Activated T-cell treated with anti-CD3 and anti-CD28 coated beads, Interleukin-2, amount 50 U/mL, for 4 hours (primary cell): ENCODE measurements at regions not wholly inside any gene's neighbourhood (a gene's known extent, or its start where the extent isn't known, plus 50 kb on each side); places are given as distances from the start of the nearest gene placed in this dataset.

ENCODE experiments used
- ATAC-seq, 2 donors: fragments of 200-7000 bp; cut with Tn5 transposase; one replicate each; pipeline ENCODE4 v1.10.0; 2021
- DNase-seq: peaks from one replicate; pipeline ENCODE4 v3.0.0-alpha.2; 2020
- H3K27me3 Mint-ChIP-seq: one replicate; pipeline ENCODE4 v1.8.0; 2021; ENCODE audit warnings: low read depth, mixed read lengths
- H3K36me3 Mint-ChIP-seq: one replicate; pipeline ENCODE4 v1.8.0; 2022; ENCODE audit warnings: mixed read lengths; ENCODE audit not compliant: insufficient read depth
- H3K4me1 Mint-ChIP-seq: one replicate; pipeline ENCODE4 v1.8.0; 2021; ENCODE audit warnings: low read depth, mixed read lengths
- H3K4me3 Mint-ChIP-seq: one replicate; pipeline ENCODE4 v1.8.0; 2021; ENCODE audit warnings: mild to moderate bottlenecking, moderate library complexity, mixed read lengths
- H3K9me3 Mint-ChIP-seq: one replicate; pipeline ENCODE4 v1.8.0; 2021; ENCODE audit warnings: mixed read lengths

- no peak for ATAC-seq
- Mint-ChIP-seq H3K4me1 (no peaks in the 10 kb centered on the region), H3K27me3 (no peaks in the 10 kb centered on the region), H3K36me3 (no peaks in the 10 kb centered on the region), H3K4me3 (no peak overlapping the region), H3K9me3 (peaks cover 4% of the 10 kb centered on the region)
- no peak for DNase-seq
Measured at GRCh38 chr11:37076866-37077265, 478.8 kb upstream of the RAG2 start.

GRCh38 chr11:37072538-37073055 is 474.6 kb upstream of the RAG2 start:
- Mint-ChIP-seq H3K4me3 (no peak overlapping the region), H3K27me3 (no peaks in the 10 kb centered on the region), H3K4me1 (no peaks in the 10 kb centered on the region), H3K9me3 (peaks cover 9% of the 10 kb centered on the region), H3K36me3 (no peaks in the 10 kb centered on the region)
- DNase-seq (no peak), ATAC-seq (no peak)

- no peaks in the 10 kb centered on the region for H3K36me3 Mint-ChIP-seq
- no peak overlapping the region for H3K4me3 Mint-ChIP-seq
- no peak for DNase-seq
- no peaks in the 10 kb centered on the region for H3K4me1 Mint-ChIP-seq
- no peaks in the 10 kb centered on the region for H3K27me3 Mint-ChIP-seq
- ATAC-seq, result no peak
- H3K9me3 Mint-ChIP-seq, result no peaks in the 10 kb centered on the region
Measured at GRCh38 chr11:37050311-37050710, 452.3 kb upstream of the RAG2 start.

GRCh38 chr11:37040921-37041320 is 442.9 kb upstream of the RAG2 start:
- Mint-ChIP-seq H3K4me1 (no peaks in the 10 kb centered on the region), H3K36me3 (no peaks in the 10 kb centered on the region), H3K9me3 (peaks cover 5% of the 10 kb centered on the region), H3K4me3 (no peak overlapping the region), H3K27me3 (no peaks in the 10 kb centered on the region)
- DNase-seq, result no peak
- no peak for ATAC-seq

GRCh38 chr11:37038911-37039310 is 440.9 kb upstream of the RAG2 start:
- Mint-ChIP-seq H3K4me1 (no peaks in the 10 kb centered on the region), H3K36me3 (no peaks in the 10 kb centered on the region), H3K9me3 (peaks cover 8% of the 10 kb centered on the region), H3K27me3 (no peaks in the 10 kb centered on the region), H3K4me3 (no peak overlapping the region)
- ATAC-seq, result no peak
- no peak for DNase-seq

- DNase-seq (no peak), ATAC-seq (no peak)
- no peak overlapping the region for H3K4me3 Mint-ChIP-seq
- H3K9me3 Mint-ChIP-seq, result peaks cover 5% of the 10 kb centered on the region
- H3K36me3 Mint-ChIP-seq, result no peaks in the 10 kb centered on the region
- no peaks in the 10 kb centered on the region for H3K27me3 Mint-ChIP-seq
- H3K4me1 Mint-ChIP-seq, result no peaks in the 10 kb centered on the region
Measured at GRCh38 chr11:37026741-37027140, 428.7 kb upstream of the RAG2 start.

- H3K4me1 Mint-ChIP-seq, result no peaks in the 10 kb centered on the region
- no peak for ATAC-seq
- H3K36me3 Mint-ChIP-seq, result no peaks in the 10 kb centered on the region
- H3K4me3 Mint-ChIP-seq, result no peak overlapping the region
- no peak for DNase-seq
- H3K9me3 Mint-ChIP-seq, result peaks cover 5% of the 10 kb centered on the region
- H3K27me3 Mint-ChIP-seq, result no peaks in the 10 kb centered on the region
Measured at GRCh38 chr11:37026326-37026725, 428.3 kb upstream of the RAG2 start.

GRCh38 chr11:37006563-37006962 is 408.5 kb upstream of the RAG2 start:
- no peak for ATAC-seq
- Mint-ChIP-seq H3K9me3 (peaks cover 9% of the 10 kb centered on the region), H3K36me3 (no peaks in the 10 kb centered on the region), H3K4me1 (no peaks in the 10 kb centered on the region), H3K4me3 (no peak overlapping the region), H3K27me3 (no peaks in the 10 kb centered on the region)
- DNase-seq, result no peak

GRCh38 chr11:37002831-37003230 is 404.8 kb upstream of the RAG2 start:
- H3K36me3 Mint-ChIP-seq, result no peaks in the 10 kb centered on the region
- DNase-seq (no peak), ATAC-seq (no peak)
- no peaks in the 10 kb centered on the region for H3K4me1 Mint-ChIP-seq
- H3K4me3 Mint-ChIP-seq, result no peak overlapping the region
- peaks cover 4% of the 10 kb centered on the region for H3K9me3 Mint-ChIP-seq
- no peaks in the 10 kb centered on the region for H3K27me3 Mint-ChIP-seq

- Mint-ChIP-seq H3K4me3 (no peak overlapping the region), H3K4me1 (no peaks in the 10 kb centered on the region), H3K27me3 (no peaks in the 10 kb centered on the region), H3K36me3 (no peaks in the 10 kb centered on the region), H3K9me3 (peaks cover 16% of the 10 kb centered on the region)
- DNase-seq, result no peak
- ATAC-seq, result no peak
Measured at GRCh38 chr11:36997656-36998055, 399.6 kb upstream of the RAG2 start.

GRCh38 chr11:36996795-36997194 is 398.8 kb upstream of the RAG2 start:
- H3K4me3 Mint-ChIP-seq, result no peak overlapping the region
- peaks cover 13% of the 10 kb centered on the region for H3K9me3 Mint-ChIP-seq
- no peak for DNase-seq
- no peak for ATAC-seq
- no peaks in the 10 kb centered on the region for H3K36me3 Mint-ChIP-seq
- H3K4me1 Mint-ChIP-seq, result no peaks in the 10 kb centered on the region
- no peaks in the 10 kb centered on the region for H3K27me3 Mint-ChIP-seq

- Mint-ChIP-seq H3K9me3 (peaks cover 16% of the 10 kb centered on the region), H3K27me3 (no peaks in the 10 kb centered on the region), H3K4me3 (no peak overlapping the region), H3K36me3 (no peaks in the 10 kb centered on the region), H3K4me1 (no peaks in the 10 kb centered on the region)
- DNase-seq (no peak), ATAC-seq (no peak)
Measured at GRCh38 chr11:36994208-36994607, 396.2 kb upstream of the RAG2 start.

- H3K9me3 Mint-ChIP-seq, result peaks cover 8% of the 10 kb centered on the region
- no peaks in the 10 kb centered on the region for H3K36me3 Mint-ChIP-seq
- H3K4me1 Mint-ChIP-seq, result no peaks in the 10 kb centered on the region
- no peak for DNase-seq
- H3K27me3 Mint-ChIP-seq, result no peaks in the 10 kb centered on the region
- no peak overlapping the region for H3K4me3 Mint-ChIP-seq
- no peak for ATAC-seq
Measured at GRCh38 chr11:36988556-36988955, 390.5 kb upstream of the RAG2 start.

GRCh38 chr11:36985562-36985961 is 387.5 kb upstream of the RAG2 start:
- no peaks in the 10 kb centered on the region for H3K36me3 Mint-ChIP-seq
- no peak for ATAC-seq
- H3K4me1 Mint-ChIP-seq, result no peaks in the 10 kb centered on the region
- no peak for DNase-seq
- no peaks in the 10 kb centered on the region for H3K27me3 Mint-ChIP-seq
- peaks cover 19% of the 10 kb centered on the region for H3K9me3 Mint-ChIP-seq
- H3K4me3 Mint-ChIP-seq, result no peak overlapping the region

GRCh38 chr11:36976741-36977140 is 378.7 kb upstream of the RAG2 start:
- peaks cover 15% of the 10 kb centered on the region for H3K9me3 Mint-ChIP-seq
- ATAC-seq (no peak), DNase-seq (no peak)
- no peaks in the 10 kb centered on the region for H3K36me3 Mint-ChIP-seq
- no peaks in the 10 kb centered on the region for H3K4me1 Mint-ChIP-seq
- H3K27me3 Mint-ChIP-seq, result no peaks in the 10 kb centered on the region
- no peak overlapping the region for H3K4me3 Mint-ChIP-seq

- DNase-seq (no peak), ATAC-seq (no peak)
- no peak overlapping the region for H3K4me3 Mint-ChIP-seq
- no peaks in the 10 kb centered on the region for H3K4me1 Mint-ChIP-seq
- no peaks in the 10 kb centered on the region for H3K27me3 Mint-ChIP-seq
- H3K36me3 Mint-ChIP-seq, result no peaks in the 10 kb centered on the region
- H3K9me3 Mint-ChIP-seq, result peaks cover 9% of the 10 kb centered on the region
Measured at GRCh38 chr11:36974771-36975170, 376.7 kb upstream of the RAG2 start.
